Trophoblast cell (in vitro differentiated cells and primary cell): ENCODE measurements at regions not wholly inside any gene's neighbourhood (a gene's known extent, or its start where the extent isn't known, plus 50 kb on each side); places are given as distances from the start of the nearest gene placed in this dataset.

ENCODE experiments used
- DNase-seq, 2 donors: peaks; one replicate each; pipeline ENCODE4 v3.0.0-alpha.2; 2016
- H2AFZ ChIP-seq: 2 replicates; pipeline ENCODE4 v1.6.1; 2013; ENCODE audit warnings: low read length, moderate library complexity, mild to moderate bottlenecking; ENCODE audit not compliant: insufficient read depth, poor library complexity
- H2AK5ac ChIP-seq: 2 replicates; pipeline ENCODE4 v1.6.1; 2013; ENCODE audit warnings: mild to moderate bottlenecking, low read length
- H2BK120ac ChIP-seq: 2 replicates; pipeline ENCODE4 v1.6.1; 2013; ENCODE audit warnings: low read length, mild to moderate bottlenecking, moderate library complexity; ENCODE audit not compliant: insufficient read depth, poor library complexity
- H2BK12ac ChIP-seq: 2 replicates; pipeline ENCODE4 v1.6.1; 2013; ENCODE audit warnings: mild to moderate bottlenecking, low read length, moderate library complexity
- H2BK5ac ChIP-seq: 2 replicates; pipeline ENCODE4 v1.6.1; 2013; ENCODE audit warnings: low read length, low read depth, moderate library complexity, mild to moderate bottlenecking; ENCODE audit not compliant: poor library complexity
- H3K14ac ChIP-seq: 2 replicates; pipeline ENCODE4 v1.6.1; 2013; ENCODE audit warnings: mild to moderate bottlenecking, low read length
- H3K18ac ChIP-seq: 2 replicates; pipeline ENCODE4 v1.6.1; 2013; ENCODE audit warnings: mild to moderate bottlenecking, low read length
- H3K23ac ChIP-seq: 2 replicates; pipeline ENCODE4 v1.6.1; 2013; ENCODE audit warnings: low read length
- H3K27ac ChIP-seq: 2 replicates; pipeline ENCODE4 v1.5.1; 2013; ENCODE audit warnings: low read depth, mild to moderate bottlenecking, inconsistent platforms, low read length, moderate library complexity
- H3K27me3 ChIP-seq: 2 replicates; pipeline ENCODE4 v1.6.1; 2013; ENCODE audit warnings: inconsistent platforms, mild to moderate bottlenecking, low read length, moderate library complexity; ENCODE audit not compliant: insufficient read depth
- H3K36me3 ChIP-seq, 2 experiments: 1 replicate in 1 of 2; 2 replicates in 1 of 2; pipeline ENCODE4 v1.6.1; 2013; ENCODE audit warnings: low read length in 2 of 2, mild to moderate bottlenecking in 2 of 2, moderate library complexity in 1 of 2; ENCODE audit not compliant: insufficient read depth in 2 of 2, control insufficient read depth in 1 of 2
- H3K4ac ChIP-seq: 2 replicates; pipeline ENCODE4 v1.6.1; 2013; ENCODE audit warnings: low read depth, mild to moderate bottlenecking, low read length, moderate library complexity
- H3K4me1 ChIP-seq, 2 experiments: 1 replicate in 1 of 2; 2 replicates in 1 of 2; pipeline ENCODE4 v1.6.1; 2013; ENCODE audit warnings: low read length in 2 of 2, mild to moderate bottlenecking in 2 of 2, moderate library complexity in 1 of 2; ENCODE audit not compliant: insufficient read depth in 2 of 2, control insufficient read depth in 1 of 2
- H3K4me2 ChIP-seq: 2 replicates; pipeline ENCODE4 v1.6.1; 2013; ENCODE audit warnings: inconsistent platforms, mild to moderate bottlenecking, low read length, moderate library complexity
- H3K4me3 ChIP-seq: 2 replicates; pipeline ENCODE4 v1.5.1; 2013; ENCODE audit warnings: mild to moderate bottlenecking, low read depth, low read length, inconsistent platforms
- H3K79me1 ChIP-seq: one replicate; pipeline ENCODE4 v1.6.1; 2013; ENCODE audit warnings: low read length
- H3K79me2 ChIP-seq: 2 replicates; pipeline ENCODE4 v1.6.1; 2013; ENCODE audit warnings: low read length, mild to moderate bottlenecking; ENCODE audit not compliant: control insufficient read depth, insufficient read depth, poor library complexity
- H3K9ac ChIP-seq: 2 replicates; pipeline ENCODE4 v1.6.1; 2013; ENCODE audit warnings: mild to moderate bottlenecking, low read length
- H3K9me3 ChIP-seq: 2 replicates; pipeline ENCODE4 v1.6.1; 2013; ENCODE audit warnings: low read depth, mild to moderate bottlenecking, control low read depth, inconsistent platforms, low read length; ENCODE audit not compliant: insufficient read depth
- H4K12ac ChIP-seq: 2 replicates; pipeline ENCODE4 v1.6.1; 2013; ENCODE audit warnings: low read depth, mild to moderate bottlenecking, low read length, moderate library complexity
- H4K8ac ChIP-seq: 2 replicates; pipeline ENCODE4 v1.6.1; 2013; ENCODE audit warnings: low read depth, mild to moderate bottlenecking, low read length, moderate library complexity
- H4K91ac ChIP-seq: one replicate; pipeline ENCODE4 v1.6.1; 2013; ENCODE audit warnings: low read depth, mild to moderate bottlenecking, low read length, moderate library complexity
- WGBS: extraction: QIAGEN DNeasy Blood & Tissue Kit; methylation state at CpG from one replicate; pipeline ENCODE4 v1.1.7; 2013; ENCODE audit warnings: missing lambda C conversion rate; ENCODE audit not compliant: insufficient read length, insufficient coverage; ENCODE audit errors: extremely low coverage; 5-methylcytosine and 5-hydroxymethylcytosine counted together

GRCh38 chr9:102205251-102205650, 466.8 kb upstream of the GRIN3A start:
- Histone ChIP-seq H2BK12ac (no peak overlapping the region), H3K9me3 (no peaks in the 10 kb centered on the region), H4K8ac (no peak overlapping the region), H2BK5ac (no peak overlapping the region), H2BK120ac (no peak overlapping the region), H3K23ac (no peak overlapping the region), H3K9ac (no peak overlapping the region), H4K12ac (no peak overlapping the region), H3K4me3 (no peak overlapping the region), H3K79me2 (no peaks in the 10 kb centered on the region), H3K4me1 (no peaks in the 10 kb centered on the region), H3K4ac (no peak overlapping the region), H3K4me2 (no peak overlapping the region), H2AK5ac (no peak overlapping the region), H3K27me3 (no peaks in the 10 kb centered on the region), H4K91ac (no peak overlapping the region), H3K27ac (no peak overlapping the region), H3K18ac (no peak overlapping the region), H3K14ac (no peak overlapping the region), H3K79me1 (no peaks in the 10 kb centered on the region), H3K36me3 (no peaks in the 10 kb centered on the region), H2AFZ (no peak overlapping the region)
- no peak for DNase-seq
- no CpG with 5 or more reads among the region's 2 CpGs for WGBS

- H2BK5ac ChIP-seq, result no peak overlapping the region
- H3K4ac ChIP-seq, result no peak overlapping the region
- no peak overlapping the region for H3K9ac ChIP-seq
- no peak overlapping the region for H4K91ac ChIP-seq
- no peak overlapping the region for H3K27ac ChIP-seq
- H3K4me1 ChIP-seq, result no peaks in the 10 kb centered on the region
- H3K4me2 ChIP-seq, result no peak overlapping the region
- no peak overlapping the region for H4K8ac ChIP-seq
- no peak overlapping the region for H2AFZ ChIP-seq
- no peak overlapping the region for H3K4me3 ChIP-seq
- H4K12ac ChIP-seq, result no peak overlapping the region
- no CpG with 5 or more reads among the region's 1 CpG for WGBS
- no peaks in the 10 kb centered on the region for H3K27me3 ChIP-seq
- no peaks in the 10 kb centered on the region for H3K79me1 ChIP-seq
- no peak overlapping the region for H2BK12ac ChIP-seq
- no peaks in the 10 kb centered on the region for H3K79me2 ChIP-seq
- no peak overlapping the region for H2BK120ac ChIP-seq
- DNase-seq, result no peak
- H2AK5ac ChIP-seq, result no peak overlapping the region
- H3K36me3 ChIP-seq, result no peaks in the 10 kb centered on the region
- no peak overlapping the region for H3K14ac ChIP-seq
- H3K23ac ChIP-seq, result no peak overlapping the region
- H3K18ac ChIP-seq, result no peak overlapping the region
- H3K9me3 ChIP-seq, result no peaks in the 10 kb centered on the region
Measured at GRCh38 chr9:102202126-102202525, 463.7 kb upstream of the GRIN3A start.

GRCh38 chr9:102185962-102186361, 447.5 kb upstream of the GRIN3A start:
- Histone ChIP-seq H3K4me1 (no peaks in the 10 kb centered on the region), H4K8ac (no peak overlapping the region), H3K18ac (no peak overlapping the region), H3K4me2 (no peak overlapping the region), H3K36me3 (no peaks in the 10 kb centered on the region), H3K4me3 (no peak overlapping the region), H2BK5ac (no peak overlapping the region), H3K27me3 (no peaks in the 10 kb centered on the region), H3K9ac (no peak overlapping the region), H4K12ac (no peak overlapping the region), H3K79me2 (no peaks in the 10 kb centered on the region), H2AK5ac (no peak overlapping the region), H2BK120ac (no peak overlapping the region), H4K91ac (no peak overlapping the region), H3K9me3 (no peaks in the 10 kb centered on the region), H3K14ac (no peak overlapping the region), H2AFZ (no peak overlapping the region), H3K23ac (no peak overlapping the region), H3K4ac (no peak overlapping the region), H3K79me1 (no peaks in the 10 kb centered on the region), H2BK12ac (no peak overlapping the region), H3K27ac (no peak overlapping the region)
- DNase-seq, result peak in 1 of 2 donors; percentile 4
- WGBS, result no CpG with 5 or more reads among the region's 1 CpG

GRCh38 chr9:102185371-102185770, 446.9 kb upstream of the GRIN3A start:
- Histone ChIP-seq H2BK5ac (no peak overlapping the region), H4K12ac (no peak overlapping the region), H3K18ac (no peak overlapping the region), H2BK120ac (no peak overlapping the region), H3K14ac (no peak overlapping the region), H4K8ac (no peak overlapping the region), H3K4me3 (no peak overlapping the region), H3K4me1 (no peaks in the 10 kb centered on the region), H3K9ac (no peak overlapping the region), H3K23ac (no peak overlapping the region), H4K91ac (no peak overlapping the region), H3K79me2 (no peaks in the 10 kb centered on the region), H3K4me2 (no peak overlapping the region), H2AFZ (no peak overlapping the region), H3K27ac (no peak overlapping the region), H3K9me3 (no peaks in the 10 kb centered on the region), H3K79me1 (no peaks in the 10 kb centered on the region), H2BK12ac (no peak overlapping the region), H3K4ac (no peak overlapping the region), H2AK5ac (no peak overlapping the region), H3K36me3 (no peaks in the 10 kb centered on the region), H3K27me3 (no peaks in the 10 kb centered on the region)
- DNase-seq, result no peak
- no CpG with 5 or more reads among the region's 2 CpGs for WGBS
